OCI-LY3 (cell line): ENCODE measurements at regions not wholly inside any gene's neighbourhood (a gene's known extent, or its start where the extent isn't known, plus 50 kb on each side); places are given as distances from the start of the nearest gene placed in this dataset.

ENCODE experiments used
- H2AFZ ChIP-seq: fragments of 200-600, 300-600 bp; shearing (Covaris generic); 2 replicates; pipeline ENCODE4 v1.6.0; 2014; ENCODE audit warnings: antibody characterized with exemption, low read depth, low read length
- H3K27ac ChIP-seq: fragments of 200-600, 300-600 bp; sonication (generic); 2 replicates; pipeline ENCODE4 v1.5.1; 2014; ENCODE audit warnings: mild to moderate bottlenecking, low read length, moderate library complexity, mixed read lengths
- H3K27me3 ChIP-seq: fragments of 200-600, 300-600 bp; sonication (generic); 2 replicates; pipeline ENCODE4 v1.6.1; 2014; ENCODE audit warnings: low read depth, low read length, mixed read lengths
- H3K36me3 ChIP-seq: fragments of 200-600, 300-600 bp; sonication (generic); replicated peaks from 2 replicates; pipeline ENCODE3; 2014; ENCODE audit warnings: low read depth, low read length, mixed read lengths
- H3K4me1 ChIP-seq: fragments of 300-600, 200-600 bp; sonication (generic); 2 replicates; pipeline ENCODE4 v1.6.1; 2014; ENCODE audit warnings: low read length, mixed read lengths
- H3K4me2 ChIP-seq: fragments of 200-600, 300-600 bp; sonication (generic); 2 replicates; pipeline ENCODE4 v1.6.1; 2014; ENCODE audit warnings: low read length, mixed read lengths
- H3K4me3 ChIP-seq: fragments of 300-600, 200-600 bp; sonication (generic); 2 replicates; pipeline ENCODE4 v1.5.1; 2014; ENCODE audit warnings: antibody characterized with exemption, mild to moderate bottlenecking, low read length, moderate library complexity
- H3K79me2 ChIP-seq: fragments of 300-600, 200-600 bp; shearing (Covaris generic); 2 replicates; pipeline ENCODE4 v1.6.1; 2014; ENCODE audit warnings: mild to moderate bottlenecking, low read length, mixed read lengths
- H3K9ac ChIP-seq: fragments of 300-600, 200-600 bp; shearing (Covaris generic); 2 replicates; pipeline ENCODE4 v1.6.0; 2014; ENCODE audit warnings: mild to moderate bottlenecking, low read length, moderate library complexity
- H3K9me3 ChIP-seq: fragments of 200-600, 300-600 bp; shearing (Covaris generic); 2 replicates; pipeline ENCODE4 v1.6.1; 2014; ENCODE audit warnings: low read length, mixed read lengths; ENCODE audit not compliant: insufficient read depth
- H4K20me1 ChIP-seq: fragments of 200-600, 300-600 bp; sonication (generic); 2 replicates; pipeline ENCODE4 v1.6.1; 2016; ENCODE audit warnings: low read length, mixed read lengths; ENCODE audit not compliant: insufficient read depth
- EZH2phosphoT487 ChIP-seq: fragments of 200-600 bp; shearing (Covaris generic); IDR thresholded peaks from 2 replicates; pipeline ENCODE4 v1.6.1; 2018; ENCODE audit warnings: antibody characterized with exemption, mixed run types, low read depth
- TF ChIP-seq, protein P1 (sequence below): fragments of 200-600, 300-600 bp; sonication (generic); IDR thresholded peaks from 2 replicates; pipeline ENCODE4 v1.5.1; 2014; ENCODE audit warnings: antibody characterized with exemption, low read length, low read depth

DNA sequence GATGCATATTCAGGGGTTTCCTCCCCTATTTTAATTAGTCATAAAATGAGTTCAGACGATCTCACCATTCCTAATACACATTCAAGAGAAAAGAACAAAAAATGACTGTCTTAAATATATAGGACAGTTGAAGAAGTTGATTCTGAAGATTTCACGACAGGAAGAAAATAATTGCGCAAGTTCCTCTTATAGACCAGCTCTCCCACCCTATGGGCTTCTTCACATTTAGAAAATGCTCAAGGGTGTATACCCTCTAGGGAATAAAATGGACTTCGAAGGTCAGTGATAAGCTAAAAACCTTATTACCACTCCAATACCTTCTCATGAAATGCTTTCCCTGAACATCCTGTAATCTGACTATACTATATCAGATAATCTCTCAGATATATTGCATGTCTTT lies 149.2 kb upstream of the TEX13C start:
- Histone ChIP-seq H3K4me2 (no peak overlapping the region), H3K79me2 (no peaks in the 10 kb centered on the region), H4K20me1 (no peaks in the 10 kb centered on the region), H3K4me1 (peaks cover 5% of the 10 kb centered on the region; the same call in 1 of the 2 replicates), H3K4me3 (no peak overlapping the region), H3K27me3 (no peaks in the 10 kb centered on the region), H3K36me3 (no peaks in the 10 kb centered on the region), H3K27ac (no peak overlapping the region), H3K9me3 (no peaks in the 10 kb centered on the region), H2AFZ (no peak overlapping the region), H3K9ac (no peak overlapping the region)
- TF ChIP-seq EZH2phosphoT487, result no peak
- TF ChIP-seq, protein P1, sequence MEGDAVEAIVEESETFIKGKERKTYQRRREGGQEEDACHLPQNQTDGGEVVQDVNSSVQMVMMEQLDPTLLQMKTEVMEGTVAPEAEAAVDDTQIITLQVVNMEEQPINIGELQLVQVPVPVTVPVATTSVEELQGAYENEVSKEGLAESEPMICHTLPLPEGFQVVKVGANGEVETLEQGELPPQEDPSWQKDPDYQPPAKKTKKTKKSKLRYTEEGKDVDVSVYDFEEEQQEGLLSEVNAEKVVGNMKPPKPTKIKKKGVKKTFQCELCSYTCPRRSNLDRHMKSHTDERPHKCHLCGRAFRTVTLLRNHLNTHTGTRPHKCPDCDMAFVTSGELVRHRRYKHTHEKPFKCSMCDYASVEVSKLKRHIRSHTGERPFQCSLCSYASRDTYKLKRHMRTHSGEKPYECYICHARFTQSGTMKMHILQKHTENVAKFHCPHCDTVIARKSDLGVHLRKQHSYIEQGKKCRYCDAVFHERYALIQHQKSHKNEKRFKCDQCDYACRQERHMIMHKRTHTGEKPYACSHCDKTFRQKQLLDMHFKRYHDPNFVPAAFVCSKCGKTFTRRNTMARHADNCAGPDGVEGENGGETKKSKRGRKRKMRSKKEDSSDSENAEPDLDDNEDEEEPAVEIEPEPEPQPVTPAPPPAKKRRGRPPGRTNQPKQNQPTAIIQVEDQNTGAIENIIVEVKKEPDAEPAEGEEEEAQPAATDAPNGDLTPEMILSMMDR, result no peak

DNA sequence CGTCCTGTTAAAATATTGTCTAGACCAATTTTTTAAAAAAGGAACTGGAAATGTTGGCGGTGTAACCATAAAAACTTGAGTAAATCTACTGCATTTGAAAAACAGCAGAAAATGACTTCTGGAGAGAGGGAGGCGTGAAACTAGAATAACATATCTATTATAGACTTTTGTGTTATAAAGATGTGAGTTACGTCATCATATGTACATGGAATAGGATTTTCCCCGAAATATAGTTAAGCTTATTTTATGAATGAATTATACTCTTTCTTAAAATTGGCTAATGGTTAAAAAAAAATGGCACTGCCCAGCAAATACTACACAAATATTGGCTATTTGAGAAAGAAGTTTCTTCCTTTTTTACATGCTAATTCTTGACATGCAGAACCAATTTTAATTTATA lies 147.1 kb upstream of the TEX13C start:
- H3K4me3 ChIP-seq, result no peak overlapping the region
- no peaks in the 10 kb centered on the region for H3K9me3 ChIP-seq
- H4K20me1 ChIP-seq, result no peaks in the 10 kb centered on the region
- no peaks in the 10 kb centered on the region for H3K36me3 ChIP-seq
- H3K79me2 ChIP-seq, result no peaks in the 10 kb centered on the region
- no peaks in the 10 kb centered on the region for H3K4me1 ChIP-seq
- no peaks in the 10 kb centered on the region for H3K27me3 ChIP-seq
- H3K4me2 ChIP-seq, result no peak overlapping the region
- H3K9ac ChIP-seq, result no peak overlapping the region
- no peak overlapping the region for H2AFZ ChIP-seq
- H3K27ac ChIP-seq, result no peak overlapping the region
- TF ChIP-seq, protein P1, result no peak
- no peak for TF ChIP-seq EZH2phosphoT487

DNA sequence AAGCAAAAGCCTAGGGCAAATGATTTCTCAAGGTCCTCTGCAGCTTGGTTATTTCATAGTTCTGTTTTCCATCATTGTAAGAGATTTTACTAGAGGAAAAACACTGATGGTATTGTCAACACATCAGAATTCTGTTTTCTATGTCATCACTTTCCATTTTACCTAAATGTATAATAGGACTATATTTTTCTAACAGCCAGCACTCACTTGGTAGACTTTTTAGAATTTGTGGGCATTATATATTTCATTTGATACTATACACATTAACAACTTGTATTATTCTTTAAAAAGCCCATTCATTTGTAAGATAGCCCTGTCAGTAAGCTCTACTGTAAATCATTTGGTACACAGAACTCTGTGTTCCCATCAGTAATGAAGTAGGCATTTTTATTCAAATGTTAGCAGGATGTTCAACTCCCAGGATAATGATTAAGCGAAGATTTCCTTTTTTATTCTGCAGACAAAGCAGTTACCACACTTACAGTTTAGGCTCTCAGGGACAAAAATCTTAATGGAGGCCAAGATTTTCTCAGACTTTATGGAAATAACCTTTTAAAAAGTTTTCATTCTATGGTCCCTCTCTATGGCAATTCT lies 143.6 kb upstream of the TEX13C start:
- no peaks in the 10 kb centered on the region for H3K79me2 ChIP-seq
- H3K27me3 ChIP-seq, result no peaks in the 10 kb centered on the region
- H2AFZ ChIP-seq, result no peak overlapping the region
- no peak for TF ChIP-seq EZH2phosphoT487
- TF ChIP-seq, protein P1, result no peak
- H3K36me3 ChIP-seq, result no peaks in the 10 kb centered on the region
- H3K4me2 ChIP-seq, result no peak overlapping the region
- no peak overlapping the region for H3K9ac ChIP-seq
- H3K4me1 ChIP-seq, result no peaks in the 10 kb centered on the region
- no peak overlapping the region for H3K4me3 ChIP-seq
- no peaks in the 10 kb centered on the region for H3K9me3 ChIP-seq
- H3K27ac ChIP-seq, result no peak overlapping the region
- no peaks in the 10 kb centered on the region for H4K20me1 ChIP-seq

DNA sequence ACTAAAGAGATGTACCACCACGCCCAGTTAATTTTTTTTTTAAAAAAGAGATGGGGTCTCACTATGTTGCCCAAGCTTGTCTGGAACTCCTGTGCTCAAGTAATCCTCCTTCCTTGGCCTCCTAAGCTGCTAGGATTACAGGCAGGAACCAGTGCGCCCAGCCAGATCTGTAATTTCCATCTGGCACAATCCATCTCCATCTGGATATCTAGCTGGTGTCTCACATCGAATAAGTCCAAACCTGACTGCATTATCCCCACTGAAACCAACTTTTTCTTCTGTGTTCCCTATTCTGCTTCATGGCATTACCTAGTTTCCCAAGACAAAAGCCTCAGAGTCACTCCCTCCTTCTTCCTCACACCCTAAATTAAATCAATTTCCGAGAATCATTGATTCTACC lies 125.8 kb upstream of the TEX13C start:
- H3K4me1 ChIP-seq, result no peaks in the 10 kb centered on the region
- H4K20me1 ChIP-seq, result no peaks in the 10 kb centered on the region
- TF ChIP-seq, protein P1, result no peak
- no peak for TF ChIP-seq EZH2phosphoT487
- H3K27me3 ChIP-seq, result no peaks in the 10 kb centered on the region
- no peak overlapping the region for H3K4me3 ChIP-seq
- H3K79me2 ChIP-seq, result no peaks in the 10 kb centered on the region
- H3K9me3 ChIP-seq, result no peaks in the 10 kb centered on the region
- H3K36me3 ChIP-seq, result no peaks in the 10 kb centered on the region
- no peak overlapping the region for H2AFZ ChIP-seq
- no peak overlapping the region for H3K27ac ChIP-seq
- H3K4me2 ChIP-seq, result no peak overlapping the region
- no peak overlapping the region for H3K9ac ChIP-seq
